Activated B cell treated with CpG ODN at 0.5 μM for 24 hours (primary cell): ENCODE measurements at regions not wholly inside any gene's neighbourhood (a gene's known extent, or its start where the extent isn't known, plus 50 kb on each side); places are given as distances from the start of the nearest gene placed in this dataset.

Experiments used
- ATAC-seq: fragments of 200-7000 bp; cut with Tn5 transposase; one replicate; pipeline ENCODE4 v1.10.0; 2021; ENCODE audit warnings: low read depth, mild to moderate bottlenecking, moderate library complexity
- CTCF ChIA-PET: fragments of 350-600 bp; sonication (Branson Sonifier 250); formaldehyde crosslinking; loops from one replicate; lab custom pipeline; 2021; ENCODE audit warnings: antibody characterized with exemption; lab: Charles Lee
- POLR2A ChIA-PET: fragments of 350-600 bp; sonication (Branson Sonifier 250); formaldehyde crosslinking; loops from one replicate; lab custom pipeline; 2021; ENCODE audit warnings: antibody characterized with exemption; lab: Charles Lee
- DNase-seq: peaks from one replicate; pipeline ENCODE4 v3.0.0; 2022
- H3K27ac Mint-ChIP-seq: one replicate; pipeline ENCODE4 v1.8.0; 2020; ENCODE audit warnings: mixed read lengths
- H3K27me3 Mint-ChIP-seq: one replicate; pipeline ENCODE4 v1.8.0; 2021; ENCODE audit warnings: mixed read lengths
- H3K36me3 Mint-ChIP-seq: one replicate; pipeline ENCODE4 v1.8.0; 2021; ENCODE audit warnings: low read depth, mixed read lengths
- H3K4me1 Mint-ChIP-seq: one replicate; pipeline ENCODE4 v1.8.0; 2021; ENCODE audit warnings: mixed read lengths
- H3K4me3 Mint-ChIP-seq: one replicate; pipeline ENCODE4 v1.8.0; 2020; ENCODE audit warnings: mild to moderate bottlenecking, mixed read lengths
- H3K9me3 Mint-ChIP-seq: one replicate; pipeline ENCODE4 v1.8.0; 2020; ENCODE audit warnings: mixed read lengths
- intact Hi-C: fragments of 100-400 bp; cut with micrococcal nuclease; formaldehyde crosslinking; loops from one replicate; pipeline ENCODE4 v1.15.1; 2024
- TF ChIP-seq, protein P1 (sequence below): fragments of 200-600 bp; IDR thresholded peaks from one replicate; pipeline ENCODE4 v1.8.0; 2022; ENCODE audit warnings: antibody characterized with exemption, mild to moderate bottlenecking

DNA sequence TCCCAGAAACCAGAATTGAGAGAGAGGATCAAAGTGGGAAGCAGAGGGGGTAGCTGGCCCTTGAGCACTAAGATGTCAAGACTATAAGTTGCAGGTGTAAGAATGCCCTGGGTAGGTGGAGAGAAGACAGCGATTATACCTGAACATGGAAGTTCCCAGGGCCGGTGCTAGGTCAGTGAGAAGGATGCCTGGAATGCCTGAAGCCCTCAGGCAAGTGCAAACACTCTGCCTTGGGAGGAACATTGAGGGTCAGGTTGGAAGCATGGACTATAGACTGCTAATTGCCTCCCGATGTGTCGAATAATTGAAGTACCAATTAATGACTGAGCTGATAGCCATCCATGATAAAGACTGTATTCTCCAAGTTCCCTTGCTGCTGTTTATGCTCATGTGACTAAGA, 185.5 kb downstream of the DMRT2 start:
- ATAC-seq, result no peak
- intact Hi-C loops, result no loop called here
- no peak overlapping the region for H3K27ac Mint-ChIP-seq
- TF ChIP-seq, protein P1, sequence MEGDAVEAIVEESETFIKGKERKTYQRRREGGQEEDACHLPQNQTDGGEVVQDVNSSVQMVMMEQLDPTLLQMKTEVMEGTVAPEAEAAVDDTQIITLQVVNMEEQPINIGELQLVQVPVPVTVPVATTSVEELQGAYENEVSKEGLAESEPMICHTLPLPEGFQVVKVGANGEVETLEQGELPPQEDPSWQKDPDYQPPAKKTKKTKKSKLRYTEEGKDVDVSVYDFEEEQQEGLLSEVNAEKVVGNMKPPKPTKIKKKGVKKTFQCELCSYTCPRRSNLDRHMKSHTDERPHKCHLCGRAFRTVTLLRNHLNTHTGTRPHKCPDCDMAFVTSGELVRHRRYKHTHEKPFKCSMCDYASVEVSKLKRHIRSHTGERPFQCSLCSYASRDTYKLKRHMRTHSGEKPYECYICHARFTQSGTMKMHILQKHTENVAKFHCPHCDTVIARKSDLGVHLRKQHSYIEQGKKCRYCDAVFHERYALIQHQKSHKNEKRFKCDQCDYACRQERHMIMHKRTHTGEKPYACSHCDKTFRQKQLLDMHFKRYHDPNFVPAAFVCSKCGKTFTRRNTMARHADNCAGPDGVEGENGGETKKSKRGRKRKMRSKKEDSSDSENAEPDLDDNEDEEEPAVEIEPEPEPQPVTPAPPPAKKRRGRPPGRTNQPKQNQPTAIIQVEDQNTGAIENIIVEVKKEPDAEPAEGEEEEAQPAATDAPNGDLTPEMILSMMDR, result no peak
- no peaks in the 10 kb centered on the region for H3K27me3 Mint-ChIP-seq
- ChIA-PET POLR2A (no interaction called here), CTCF (no interaction called here)
- H3K9me3 Mint-ChIP-seq, result no peaks in the 10 kb centered on the region
- no peak for DNase-seq
- no peak overlapping the region for H3K4me3 Mint-ChIP-seq
- no peaks in the 10 kb centered on the region for H3K36me3 Mint-ChIP-seq
- no peaks in the 10 kb centered on the region for H3K4me1 Mint-ChIP-seq

DNA sequence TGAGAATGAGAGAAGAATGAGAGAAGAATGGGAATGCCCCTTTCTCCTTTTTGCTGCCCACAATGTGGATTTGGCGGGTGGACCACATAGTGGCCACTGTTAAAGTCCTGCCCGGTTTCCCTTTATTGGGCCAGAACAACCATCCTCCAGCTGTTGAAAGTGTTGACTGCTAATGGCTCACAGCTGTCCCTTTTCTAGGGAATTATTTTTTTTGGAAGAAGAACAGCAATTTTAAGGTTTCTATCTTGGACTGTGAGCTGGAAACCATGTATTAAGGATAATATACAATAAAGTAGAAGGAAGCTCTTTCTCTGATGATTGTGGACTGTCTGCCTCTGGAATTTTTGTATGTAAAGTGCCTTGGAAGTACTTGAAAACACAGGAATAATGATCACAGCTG, 185.9 kb downstream of the DMRT2 start:
- ChIA-PET CTCF (no interaction called here), POLR2A (no interaction called here)
- DNase-seq, result no peak
- no peak for ATAC-seq
- Mint-ChIP-seq H3K27me3 (no peaks in the 10 kb centered on the region), H3K36me3 (no peaks in the 10 kb centered on the region), H3K27ac (no peak overlapping the region), H3K9me3 (no peaks in the 10 kb centered on the region), H3K4me1 (no peaks in the 10 kb centered on the region), H3K4me3 (no peak overlapping the region)
- TF ChIP-seq, protein P1, result no peak
- intact Hi-C loops, result no loop called here

DNA sequence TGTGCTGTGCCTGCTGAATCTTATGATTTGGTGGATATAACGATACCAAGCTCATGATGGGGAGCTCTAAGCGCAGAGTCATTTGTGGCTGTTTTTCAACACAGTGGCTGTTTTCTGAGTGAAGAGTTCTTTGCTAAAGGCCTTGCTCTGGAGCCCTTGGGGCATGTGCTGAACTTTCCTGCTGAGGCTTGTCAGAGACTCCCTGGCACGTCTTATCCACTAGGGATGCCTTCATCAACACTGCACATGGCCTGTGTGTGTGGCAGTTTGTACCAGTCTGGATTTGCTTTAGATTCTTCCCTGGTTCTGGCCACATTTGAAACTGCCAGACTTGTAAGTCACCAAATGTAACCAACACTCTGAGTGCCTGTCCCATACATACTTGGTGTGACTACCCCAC, 188.2 kb downstream of the DMRT2 start:
- no peaks in the 10 kb centered on the region for H3K9me3 Mint-ChIP-seq
- no peaks in the 10 kb centered on the region for H3K4me1 Mint-ChIP-seq
- TF ChIP-seq, protein P1, result no peak
- ATAC-seq (no peak), DNase-seq (no peak)
- intact Hi-C loops, result no loop called here
- no peak overlapping the region for H3K27ac Mint-ChIP-seq
- ChIA-PET CTCF (no interaction called here), POLR2A (no interaction called here)
- no peaks in the 10 kb centered on the region for H3K36me3 Mint-ChIP-seq
- no peaks in the 10 kb centered on the region for H3K27me3 Mint-ChIP-seq
- no peak overlapping the region for H3K4me3 Mint-ChIP-seq

DNA sequence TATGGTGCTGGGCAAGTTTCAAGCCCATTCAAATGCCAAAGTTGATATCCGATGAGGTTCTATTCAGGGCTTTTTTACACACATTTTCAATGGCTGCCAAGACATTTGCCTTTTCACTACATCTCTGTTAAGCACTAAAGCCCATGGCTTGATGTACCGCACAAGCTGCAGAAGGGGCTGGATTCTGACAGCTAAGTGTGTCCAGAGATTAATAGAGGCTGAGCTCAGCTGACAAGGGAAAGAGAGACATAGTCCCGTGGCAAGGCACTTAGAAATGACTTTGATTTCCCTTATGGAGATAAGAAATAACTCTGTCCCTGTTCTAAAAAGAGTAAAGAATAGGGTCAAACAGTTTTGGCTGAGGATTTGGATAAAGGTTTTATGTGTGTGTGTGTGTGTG, 198.6 kb downstream of the DMRT2 start:
- no peak for ATAC-seq
- TF ChIP-seq, protein P1, result no peak
- H3K27ac Mint-ChIP-seq, result no peak overlapping the region
- intact Hi-C loops, result no loop called here
- no peaks in the 10 kb centered on the region for H3K36me3 Mint-ChIP-seq
- ChIA-PET POLR2A (no interaction called here), CTCF (no interaction called here)
- no peak for DNase-seq
- H3K27me3 Mint-ChIP-seq, result no peaks in the 10 kb centered on the region
- no peaks in the 10 kb centered on the region for H3K4me1 Mint-ChIP-seq
- H3K9me3 Mint-ChIP-seq, result no peaks in the 10 kb centered on the region
- no peak overlapping the region for H3K4me3 Mint-ChIP-seq

DNA sequence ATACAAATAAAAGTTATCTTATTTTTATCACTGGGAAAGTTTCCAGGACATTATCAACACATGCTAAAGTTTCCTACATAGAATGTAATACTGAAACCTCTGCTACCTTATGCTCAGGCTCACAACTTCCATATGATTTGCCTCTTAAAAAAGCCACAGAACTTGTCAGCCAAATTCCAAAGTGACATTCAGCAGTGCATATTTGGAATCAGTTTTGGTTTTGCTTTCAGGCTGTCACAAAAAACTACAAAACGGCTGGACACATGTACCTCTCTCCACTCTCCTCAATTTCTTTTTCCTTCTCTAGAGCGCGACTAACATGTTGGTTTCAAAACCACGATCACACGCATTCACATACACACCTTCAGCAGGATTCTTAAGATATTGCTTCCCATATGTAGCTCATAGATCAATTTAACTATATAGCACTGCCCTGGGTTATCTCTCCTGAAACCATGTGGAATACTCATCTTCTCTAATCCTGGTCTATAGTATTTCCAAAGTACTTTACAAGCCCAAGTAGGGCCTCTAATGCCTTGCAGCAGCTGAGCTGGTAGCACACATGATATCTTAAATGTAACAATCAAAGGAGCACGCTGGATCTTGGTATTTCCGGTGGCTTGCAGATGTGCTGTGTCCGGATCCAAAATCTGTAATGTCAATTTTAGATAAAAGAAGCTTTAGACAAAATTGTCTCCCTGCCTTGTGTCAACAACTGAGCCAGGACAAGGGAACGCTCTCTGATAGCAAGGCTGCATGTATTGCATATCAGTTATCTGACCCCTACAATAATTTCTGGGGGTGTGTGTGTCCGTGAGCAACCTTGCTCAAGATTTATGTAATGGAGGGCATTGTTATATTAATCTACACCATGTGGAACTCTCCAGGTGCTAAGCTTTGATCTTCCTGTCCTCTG, 203.2 kb downstream of the DMRT2 start:
- no peaks in the 10 kb centered on the region for H3K9me3 Mint-ChIP-seq
- H3K4me3 Mint-ChIP-seq, result no peak overlapping the region
- CTCF ChIA-PET, result no interaction called here
- intact Hi-C loops, result no loop called here
- H3K4me1 Mint-ChIP-seq, result no peaks in the 10 kb centered on the region
- H3K27me3 Mint-ChIP-seq, result no peaks in the 10 kb centered on the region
- no peak overlapping the region for H3K27ac Mint-ChIP-seq
- H3K36me3 Mint-ChIP-seq, result no peaks in the 10 kb centered on the region
- TF ChIP-seq, protein P1, result no peak
- POLR2A ChIA-PET, result no interaction called here
- DNase-seq, result no peak
- no peak for ATAC-seq
